SHP77 treated with DMSO at 0.1 percent for 48 hours (cell line): ENCODE measurements at regions not wholly inside any gene's neighbourhood (a gene's known extent, or its start where the extent isn't known, plus 50 kb on each side); places are given as distances from the start of the nearest gene placed in this dataset.
"Not testable (repeated sequence)": the region's sequence is repeated elsewhere in the genome, so short reads cannot be mapped to it uniquely, and the experiment has no call there.

Experiments
- DNase-seq: peaks from one replicate; lab custom pipeline; 2025; lab: John Stamatoyannopoulos, UW

GRCh38 chr3:77707281-77707680 is 667.4 kb downstream of the ROBO2 start:
- no peak for DNase-seq

GRCh38 chr3:77709155-77709554 is 669.3 kb downstream of the ROBO2 start:
- DNase-seq, result no peak

GRCh38 chr3:77718311-77718710 is 678.4 kb downstream of the ROBO2 start:
- DNase-seq, result no peak

GRCh38 chr3:77720460-77720971 is 680.6 kb downstream of the ROBO2 start:
- no peak for DNase-seq

- DNase-seq, result no peak
These were observed 686.6 kb downstream of the ROBO2 start for GRCh38 chr3:77726517-77726916.

- DNase-seq, result no peak
These were observed 706.1 kb downstream of the ROBO2 start for GRCh38 chr3:77746048-77746447.

GRCh38 chr3:77746892-77747291 is 707.0 kb downstream of the ROBO2 start:
- DNase-seq, result no peak

GRCh38 chr3:77756397-77756975 is 716.6 kb downstream of the ROBO2 start:
- not testable (repeated sequence) for DNase-seq

GRCh38 chr3:77772459-77772858 is 732.6 kb downstream of the ROBO2 start:
- no peak for DNase-seq

GRCh38 chr3:77773084-77773483 is 733.2 kb downstream of the ROBO2 start:
- no peak for DNase-seq

GRCh38 chr3:77780278-77780996 is 740.5 kb downstream of the ROBO2 start:
- DNase-seq, result no peak

- DNase-seq, result no peak
These were observed 746.3 kb downstream of the ROBO2 start for GRCh38 chr3:77786216-77786615.

- no peak for DNase-seq
These were observed 755.1 kb downstream of the ROBO2 start for GRCh38 chr3:77795013-77795412.

GRCh38 chr3:77799278-77799677 is 759.4 kb downstream of the ROBO2 start:
- DNase-seq, result no peak

GRCh38 chr3:77800893-77801292 is 761.0 kb downstream of the ROBO2 start:
- DNase-seq, result no peak

- DNase-seq, result no peak
These were observed 767.4 kb downstream of the ROBO2 start for GRCh38 chr3:77807312-77807711.

GRCh38 chr3:77814845-77815244 is 774.9 kb downstream of the ROBO2 start:
- DNase-seq, result no peak

- DNase-seq, result no peak
These were observed 775.6 kb downstream of the ROBO2 start for GRCh38 chr3:77815467-77815866.

- DNase-seq, result no peak
These were observed 776.5 kb downstream of the ROBO2 start for GRCh38 chr3:77816366-77816765.

GRCh38 chr3:77825001-77825827 is 785.3 kb downstream of the ROBO2 start:
- no peak for DNase-seq

GRCh38 chr3:77835921-77836320 is 796.0 kb downstream of the ROBO2 start:
- no peak for DNase-seq

- DNase-seq, result no peak
These were observed 797.6 kb downstream of the ROBO2 start for GRCh38 chr3:77837456-77838025.
